H54 (cell line): ENCODE measurements at regions not wholly inside any gene's neighbourhood (a gene's known extent, or its start where the extent isn't known, plus 50 kb on each side); places are given as distances from the start of the nearest gene placed in this dataset.

ENCODE experiments used
- DNase-seq: peaks from one replicate; pipeline ENCODE4 v3.0.0; 2011; ENCODE audit warnings: low spot score, mixed read lengths; ENCODE audit not compliant: insufficient read length
- FAIRE-seq: peaks from 3 replicates; lab custom pipeline; 2011; peaks lifted over from hg19 to GRCh38; lab: Jason Lieb, UNC
- POLR2A ChIP-seq: IDR thresholded peaks from 2 replicates; pipeline ENCODE4 v1.6.1; 2011; ENCODE audit warnings: low read depth, mild to moderate bottlenecking, low read length

DNA sequence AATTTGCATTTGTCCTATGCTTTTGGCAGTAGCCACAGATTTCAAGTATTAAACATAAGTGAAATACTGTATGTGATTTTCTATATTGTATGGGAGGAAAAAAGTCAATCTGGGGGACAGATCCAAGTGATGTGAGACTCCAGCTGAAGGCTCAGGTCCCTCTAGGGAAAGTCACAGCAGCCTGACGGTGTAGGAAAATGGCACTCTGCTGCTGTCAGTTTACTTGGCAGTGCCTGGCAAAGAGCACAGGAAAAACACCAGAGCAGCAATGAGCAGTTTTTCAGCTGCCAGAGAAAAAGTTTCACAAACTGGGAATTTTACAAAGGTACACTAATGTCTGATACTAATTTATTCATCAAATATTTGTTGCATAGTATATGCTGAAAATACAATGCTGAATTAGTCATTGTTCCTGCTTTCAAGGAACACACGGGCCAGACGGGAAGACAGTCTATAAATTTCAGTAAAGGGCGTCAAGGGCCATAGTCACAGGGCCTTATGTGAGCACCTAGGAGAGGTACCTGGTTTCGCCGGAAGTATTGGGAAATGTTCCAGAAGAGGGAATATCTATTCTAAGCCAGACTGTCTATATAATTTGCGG, 66.2 kb upstream of the SLC38A2 start:
- TF ChIP-seq POLR2A = no peak
- peak; percentile 20 for FAIRE-seq

DNA sequence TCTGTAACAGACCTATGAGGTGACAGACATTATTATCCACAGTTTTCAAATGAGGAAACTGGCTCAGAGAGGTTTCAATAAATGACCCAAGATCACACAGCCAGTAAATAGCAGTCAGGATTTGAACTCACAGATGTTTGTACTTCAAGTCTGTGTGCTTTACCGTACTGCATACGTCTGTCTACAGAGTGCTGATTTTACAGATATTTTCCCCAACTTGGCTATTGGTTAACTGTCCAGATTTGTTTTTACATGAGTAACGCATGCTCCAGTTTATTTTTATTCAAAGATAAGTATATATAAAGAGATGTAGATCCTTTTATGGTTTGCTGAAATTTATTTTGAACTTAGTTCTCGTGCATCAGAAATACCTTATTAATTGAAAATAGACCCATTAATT, 65.7 kb upstream of the SLC38A2 start:
- TF ChIP-seq POLR2A = no peak
- FAIRE-seq (peak; percentile 43), DNase-seq (no peak)

More for the DNA sequence above, 66.2 kb upstream of the SLC38A2 start:
- DNase-seq = no peak

DNA sequence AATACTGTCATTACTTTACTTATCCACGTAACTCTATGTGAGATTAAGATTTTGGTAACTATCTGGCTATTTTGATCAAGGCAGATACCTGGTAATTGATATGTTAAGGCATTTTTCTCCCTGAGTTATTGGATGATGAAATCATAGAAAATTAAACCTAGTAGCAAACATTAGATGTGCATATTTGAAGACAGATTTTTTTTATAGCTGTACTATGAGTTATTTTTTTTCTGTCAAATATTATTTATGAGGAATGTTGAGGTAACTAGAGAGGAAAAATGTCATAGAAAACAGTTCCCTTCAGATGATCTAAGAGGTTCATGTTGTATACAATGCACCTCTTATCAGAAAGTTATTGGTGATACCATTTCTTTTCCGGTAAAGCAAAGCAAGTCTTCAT, 64.9 kb upstream of the SLC38A2 start:
- FAIRE-seq (peak; percentile 36), DNase-seq (no peak)
- no peak for TF ChIP-seq POLR2A

DNA sequence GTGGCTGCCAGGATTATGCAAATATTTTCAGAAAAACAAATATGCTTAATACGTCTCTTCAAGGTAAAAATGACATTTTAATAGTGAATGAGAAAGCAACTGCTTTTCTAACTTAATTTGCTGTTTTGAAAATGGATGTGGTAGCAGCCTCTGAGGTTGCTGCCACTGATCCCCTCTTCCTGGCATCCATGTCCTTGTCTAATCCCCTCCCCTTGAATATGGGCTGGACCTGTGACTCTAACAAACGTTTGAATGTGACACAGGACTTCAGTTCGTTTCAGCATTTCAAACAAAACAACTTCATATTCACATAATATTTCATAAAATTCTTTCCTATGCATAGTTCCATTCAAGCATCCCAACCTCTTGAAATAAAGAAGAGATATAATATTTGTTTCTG, 64.2 kb upstream of the SLC38A2 start:
- DNase-seq (no peak), FAIRE-seq (peak; percentile 58)
- TF ChIP-seq POLR2A = no peak

DNA sequence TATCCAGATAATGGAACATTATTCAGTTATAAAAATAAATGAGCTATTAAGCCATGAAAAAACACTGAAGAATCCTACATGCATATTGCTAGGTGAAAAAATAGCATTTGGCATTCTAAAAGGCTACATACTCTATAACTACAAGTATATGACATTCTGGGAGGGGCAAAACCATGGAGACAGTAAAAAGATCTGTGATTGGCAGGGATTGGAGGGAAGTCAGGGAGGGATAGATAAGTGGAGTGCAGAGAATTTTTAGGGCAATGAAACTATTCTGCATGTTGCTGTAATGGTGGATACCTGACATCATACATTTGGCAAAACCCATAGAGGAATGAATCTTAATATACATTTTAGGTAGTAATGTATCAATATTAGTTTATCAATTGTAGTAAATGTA, 63.1 kb upstream of the SLC38A2 start:
- DNase-seq (no peak), FAIRE-seq (no peak)
- TF ChIP-seq POLR2A = no peak

DNA sequence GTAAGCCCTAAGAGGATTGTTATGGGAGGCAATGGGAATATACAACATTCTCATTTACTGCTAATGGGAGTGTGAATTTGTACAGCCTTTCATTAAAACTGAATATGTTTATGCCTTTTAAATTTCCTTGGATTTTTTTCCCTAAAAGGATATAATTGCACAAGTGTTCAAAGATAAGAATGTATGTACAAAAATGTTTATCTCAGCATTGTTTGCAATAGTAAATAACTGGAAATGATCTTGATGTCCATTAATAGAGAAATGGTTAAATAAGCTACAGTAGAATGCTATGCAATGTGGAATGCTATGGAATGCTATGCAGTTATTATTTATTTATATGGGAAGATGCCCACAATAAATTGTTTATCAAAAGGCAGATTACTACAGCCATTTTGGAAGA, 62.5 kb upstream of the SLC38A2 start:
- FAIRE-seq = peak; percentile 38
- TF ChIP-seq POLR2A = no peak
- no peak for DNase-seq

DNA sequence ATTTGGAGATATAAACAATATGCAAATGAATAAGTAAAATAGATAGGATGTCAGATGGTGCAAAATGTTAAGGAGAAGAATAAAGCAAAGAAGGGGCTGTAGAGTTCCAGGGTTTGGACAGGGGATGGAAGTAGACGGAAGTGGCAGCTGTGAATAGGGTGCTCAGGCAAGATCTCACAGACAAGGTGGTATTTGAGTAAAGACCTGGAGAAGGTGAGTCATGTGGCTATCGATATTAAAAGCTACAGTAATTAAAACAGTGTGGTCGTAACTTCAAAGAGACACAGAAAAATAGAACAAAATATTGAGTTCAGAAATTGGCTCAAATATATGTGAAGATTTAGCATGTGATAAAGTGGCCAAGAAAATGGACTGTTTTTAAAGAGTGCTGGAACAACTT, 61.3 kb upstream of the SLC38A2 start:
- no peak for TF ChIP-seq POLR2A
- DNase-seq = no peak
- no peak for FAIRE-seq

DNA sequence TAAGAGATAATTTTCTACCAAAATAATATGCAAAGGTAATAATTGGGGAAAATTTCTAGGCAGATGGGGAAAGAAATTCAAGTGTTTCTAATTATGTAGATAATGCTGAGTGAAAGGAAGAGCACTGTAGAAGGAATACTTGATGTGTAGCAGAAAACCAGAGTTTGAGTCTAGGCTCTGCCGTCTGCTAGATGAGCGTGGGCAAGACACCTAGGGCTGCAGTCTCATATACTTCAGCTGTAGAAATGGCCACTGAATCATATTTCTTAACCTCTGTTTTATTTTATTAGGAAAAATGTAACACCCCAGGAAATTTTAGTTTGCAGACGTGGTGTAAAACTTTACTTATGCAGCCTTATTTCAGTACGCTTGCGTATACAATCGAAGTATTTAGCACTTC, 59.8 kb upstream of the SLC38A2 start:
- no peak for DNase-seq
- no peak for FAIRE-seq

DNA sequence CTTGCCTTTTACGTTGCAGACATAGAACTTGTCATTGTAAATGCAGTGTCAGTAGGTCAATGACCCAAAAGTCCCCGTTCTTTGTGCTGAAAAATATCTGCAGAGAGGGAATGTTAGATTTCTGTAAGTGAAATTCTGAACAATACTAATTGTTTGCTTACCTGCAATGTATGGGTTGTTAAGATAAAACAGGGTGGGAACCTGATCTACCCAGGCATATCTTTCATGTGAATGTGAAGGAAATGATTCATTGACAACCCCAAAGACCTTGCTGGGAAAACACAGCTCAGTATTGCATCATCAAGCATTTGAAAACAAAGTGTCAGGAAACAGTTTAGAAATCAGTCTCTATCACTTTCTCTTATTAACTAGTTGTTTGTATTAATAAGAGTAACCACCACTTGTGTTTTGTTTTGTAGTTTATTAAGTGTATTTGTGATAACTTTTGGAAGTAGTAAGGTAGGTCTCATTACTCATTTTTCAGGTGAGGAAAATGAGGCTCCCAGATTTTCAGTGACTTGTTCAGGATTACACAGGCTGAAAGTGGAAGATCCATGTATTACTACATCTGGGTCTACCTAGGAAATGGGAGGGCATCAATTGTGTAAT, 57.9 kb upstream of the SLC38A2 start:
- FAIRE-seq (peak; percentile 97), DNase-seq (no peak)
- no peak for TF ChIP-seq POLR2A

More for the DNA sequence above, 59.8 kb upstream of the SLC38A2 start:
- TF ChIP-seq POLR2A = no peak
